Effector memory CD8-positive, alpha-beta T cell (primary cell): ENCODE measurements at regions not wholly inside any gene's neighbourhood (a gene's known extent, or its start where the extent isn't known, plus 50 kb on each side); places are given as distances from the start of the nearest gene placed in this dataset.

Experiments used
- ATAC-seq: fragments of 150-1000 bp; cut with Tn5 transposase; replicated peaks from 2 replicates; pipeline ENCODE4 v1.10.0; 2021; ENCODE audit warnings: mild to moderate bottlenecking, moderate library complexity
- DNase-seq, 3 experiments: peaks; one replicate each; pipeline ENCODE4 v3.0.0; 2021
- H3K27ac Mint-ChIP-seq, 2 donors: one replicate each; pipeline ENCODE4 v1.8.0; 2022; ENCODE audit warnings: mild to moderate bottlenecking in 2 of 2, mixed read lengths in 2 of 2, moderate library complexity in 2 of 2
- H3K27me3 Mint-ChIP-seq, 2 donors: one replicate each; pipeline ENCODE4 v1.8.0; 2022; ENCODE audit warnings: mixed read lengths in 2 of 2
- H3K36me3 Mint-ChIP-seq: one replicate; pipeline ENCODE4 v1.8.0; 2022; ENCODE audit warnings: mild to moderate bottlenecking, moderate library complexity, mixed read lengths; ENCODE audit not compliant: insufficient read depth
- H3K4me1 Mint-ChIP-seq, 2 donors: one replicate each; pipeline ENCODE4 v1.8.0; 2022; ENCODE audit warnings: low read depth in 2 of 2, mixed read lengths in 2 of 2
- H3K4me3 Mint-ChIP-seq, 2 donors: one replicate each; pipeline ENCODE4 v1.8.0; 2022; ENCODE audit warnings: mild to moderate bottlenecking in 2 of 2, mixed read lengths in 2 of 2, moderate library complexity in 2 of 2
- H3K9me3 Mint-ChIP-seq, 2 donors: one replicate each; pipeline ENCODE4 v1.8.0; 2022; ENCODE audit warnings: mixed read lengths in 2 of 2

- Mint-ChIP-seq H3K36me3 (no peaks in the 10 kb centered on the region), H3K4me1 (no peaks in the 10 kb centered on the region), H3K27ac (no peak overlapping the region), H3K9me3 (no peaks in the 10 kb centered on the region), H3K27me3 (peaks cover 0 to 7% of the 10 kb centered on the region in 2 donors), H3K4me3 (no peak overlapping the region)
- ATAC-seq (no peak), DNase-seq (no peak)
Measured at GRCh38 chr2:217064234-217065011, 204.6 kb upstream of the TNP1 start.

GRCh38 chr2:217063238-217063755, 203.4 kb upstream of the TNP1 start:
- no peak overlapping the region for H3K4me3 Mint-ChIP-seq
- ATAC-seq, result no peak
- H3K27me3 Mint-ChIP-seq, result peaks cover 0 to 7% of the 10 kb centered on the region in 2 donors
- H3K27ac Mint-ChIP-seq, result no peak overlapping the region
- H3K4me1 Mint-ChIP-seq, result no peaks in the 10 kb centered on the region
- DNase-seq, result no peak
- H3K9me3 Mint-ChIP-seq, result no peaks in the 10 kb centered on the region
- no peaks in the 10 kb centered on the region for H3K36me3 Mint-ChIP-seq

GRCh38 chr2:217062768-217063167, 202.9 kb upstream of the TNP1 start:
- DNase-seq, result no peak
- no peaks in the 10 kb centered on the region for H3K4me1 Mint-ChIP-seq
- ATAC-seq, result no peak
- H3K4me3 Mint-ChIP-seq, result no peak overlapping the region
- H3K27ac Mint-ChIP-seq, result no peak overlapping the region
- H3K9me3 Mint-ChIP-seq, result no peaks in the 10 kb centered on the region
- no peaks in the 10 kb centered on the region for H3K36me3 Mint-ChIP-seq
- H3K27me3 Mint-ChIP-seq, result peaks cover 0 to 7% of the 10 kb centered on the region in 2 donors

GRCh38 chr2:217061916-217062505, 202.1 kb upstream of the TNP1 start:
- H3K36me3 Mint-ChIP-seq, result no peaks in the 10 kb centered on the region
- H3K9me3 Mint-ChIP-seq, result no peaks in the 10 kb centered on the region
- ATAC-seq (no peak), DNase-seq (no peak)
- peaks cover 0 to 7% of the 10 kb centered on the region in 2 donors for H3K27me3 Mint-ChIP-seq
- H3K4me3 Mint-ChIP-seq, result no peak overlapping the region
- no peak overlapping the region for H3K27ac Mint-ChIP-seq
- H3K4me1 Mint-ChIP-seq, result no peaks in the 10 kb centered on the region

- no peaks in the 10 kb centered on the region for H3K9me3 Mint-ChIP-seq
- no peaks in the 10 kb centered on the region for H3K4me1 Mint-ChIP-seq
- peaks cover 0 to 7% of the 10 kb centered on the region in 2 donors for H3K27me3 Mint-ChIP-seq
- H3K36me3 Mint-ChIP-seq, result no peaks in the 10 kb centered on the region
- no peak for ATAC-seq
- no peak overlapping the region for H3K27ac Mint-ChIP-seq
- DNase-seq, result no peak
- no peak overlapping the region for H3K4me3 Mint-ChIP-seq
Measured at GRCh38 chr2:217060951-217061547, 201.2 kb upstream of the TNP1 start.

- Mint-ChIP-seq H3K27ac (no peak overlapping the region), H3K27me3 (peaks cover 0 to 7% of the 10 kb centered on the region in 2 donors), H3K36me3 (no peaks in the 10 kb centered on the region), H3K9me3 (no peaks in the 10 kb centered on the region), H3K4me1 (no peaks in the 10 kb centered on the region), H3K4me3 (no peak overlapping the region)
- ATAC-seq, result no peak
- DNase-seq, result no peak
Measured at GRCh38 chr2:217060516-217060915, 200.7 kb upstream of the TNP1 start.

- no peaks in the 10 kb centered on the region for H3K9me3 Mint-ChIP-seq
- no peaks in the 10 kb centered on the region for H3K4me1 Mint-ChIP-seq
- DNase-seq (no peak), ATAC-seq (no peak)
- no peaks in the 10 kb centered on the region for H3K36me3 Mint-ChIP-seq
- peaks cover under 1 to 7% of the 10 kb centered on the region in 2 donors for H3K27me3 Mint-ChIP-seq
- no peak overlapping the region for H3K4me3 Mint-ChIP-seq
- H3K27ac Mint-ChIP-seq, result no peak overlapping the region
Measured at GRCh38 chr2:217058791-217059755, 199.2 kb upstream of the TNP1 start.

- Mint-ChIP-seq H3K4me3 (no peak overlapping the region), H3K9me3 (no peaks in the 10 kb centered on the region), H3K4me1 (no peaks in the 10 kb centered on the region), H3K27ac (no peak overlapping the region), H3K27me3 (peaks cover 4 to 9% of the 10 kb centered on the region in 2 donors), H3K36me3 (no peaks in the 10 kb centered on the region)
- DNase-seq (no peak), ATAC-seq (no peak)
Measured at GRCh38 chr2:217057773-217058172, 197.9 kb upstream of the TNP1 start.

- no peaks in the 10 kb centered on the region for H3K4me1 Mint-ChIP-seq
- H3K4me3 Mint-ChIP-seq, result no peak overlapping the region
- no peaks in the 10 kb centered on the region for H3K36me3 Mint-ChIP-seq
- H3K27ac Mint-ChIP-seq, result no peak overlapping the region
- no peaks in the 10 kb centered on the region for H3K9me3 Mint-ChIP-seq
- ATAC-seq (no peak), DNase-seq (no peak)
- H3K27me3 Mint-ChIP-seq, result peaks cover 0 to 15% of the 10 kb centered on the region in 2 donors
Measured at GRCh38 chr2:217055624-217056023, 195.8 kb upstream of the TNP1 start.

GRCh38 chr2:217054791-217055190, 194.9 kb upstream of the TNP1 start:
- no peak for ATAC-seq
- Mint-ChIP-seq H3K27me3 (peaks cover 0 to 15% of the 10 kb centered on the region in 2 donors), H3K4me1 (no peaks in the 10 kb centered on the region), H3K36me3 (no peaks in the 10 kb centered on the region), H3K4me3 (no peak overlapping the region), H3K9me3 (no peaks in the 10 kb centered on the region), H3K27ac (no peak overlapping the region)
- DNase-seq, result no peak

GRCh38 chr2:217052856-217053577, 193.2 kb upstream of the TNP1 start:
- H3K4me3 Mint-ChIP-seq, result no peak overlapping the region
- H3K27me3 Mint-ChIP-seq, result peaks cover 13 to 25% of the 10 kb centered on the region in 2 donors
- H3K9me3 Mint-ChIP-seq, result no peaks in the 10 kb centered on the region
- DNase-seq, result no peak
- no peak for ATAC-seq
- H3K4me1 Mint-ChIP-seq, result no peaks in the 10 kb centered on the region
- H3K27ac Mint-ChIP-seq, result no peak overlapping the region
- H3K36me3 Mint-ChIP-seq, result no peaks in the 10 kb centered on the region

- H3K9me3 Mint-ChIP-seq, result no peaks in the 10 kb centered on the region
- DNase-seq, result no peak
- no peak overlapping the region for H3K4me3 Mint-ChIP-seq
- H3K36me3 Mint-ChIP-seq, result no peaks in the 10 kb centered on the region
- H3K4me1 Mint-ChIP-seq, result no peaks in the 10 kb centered on the region
- H3K27ac Mint-ChIP-seq, result no peak overlapping the region
- peaks cover 13 to 25% of the 10 kb centered on the region in 2 donors for H3K27me3 Mint-ChIP-seq
- ATAC-seq, result no peak
Measured at GRCh38 chr2:217051416-217051815, 191.6 kb upstream of the TNP1 start.
